ENCODE measurements at regions not wholly inside any gene's neighbourhood (a gene's known extent, or its start where the extent isn't known, plus 50 kb on each side); places are given as distances from the start of the nearest gene placed in this dataset.

GRCh38 chr4:179797738-179798137, 2355.5 kb upstream of the AGA start:
- TF ChIP-seq TAF1 (IDR thresholded peaks at IDR 0.05; ENCODE audit: borderline replicate concordance, low read depth, low read length) (no peak), POLR2A (IDR thresholded peaks at IDR 0.05; ENCODE audit: low read depth, low read length) (no peak), POLR2AphosphoS5 (IDR thresholded peaks at IDR 0.05; ENCODE audit: low read depth, low read length) (no peak)
- DNase-seq (ENCODE audit: insufficient read length) (no peak), FAIRE-seq (no peak)

- FAIRE-seq (no peak), DNase-seq (ENCODE audit: insufficient read length) (no peak)
- no peak for TF ChIP-seq POLR2AphosphoS5 (IDR thresholded peaks at IDR 0.05; ENCODE audit: low read depth, low read length)
- no peak for TF ChIP-seq TAF1 (IDR thresholded peaks at IDR 0.05; ENCODE audit: borderline replicate concordance, low read depth, low read length)
- TF ChIP-seq POLR2A (IDR thresholded peaks at IDR 0.05; ENCODE audit: low read depth, low read length): no peak
Measured at GRCh38 chr4:179803857-179804256, 2361.6 kb upstream of the AGA start.

GRCh38 chr4:179804440-179804839, 2362.2 kb upstream of the AGA start:
- DNase-seq (ENCODE audit: insufficient read length) (no peak), FAIRE-seq (no peak)
- TF ChIP-seq TAF1 (IDR thresholded peaks at IDR 0.05; ENCODE audit: borderline replicate concordance, low read depth, low read length) (no peak), POLR2AphosphoS5 (IDR thresholded peaks at IDR 0.05; ENCODE audit: low read depth, low read length) (no peak), POLR2A (IDR thresholded peaks at IDR 0.05; ENCODE audit: low read depth, low read length) (no peak)

GRCh38 chr4:179817317-179817716, 2375.1 kb upstream of the AGA start:
- DNase-seq (ENCODE audit: insufficient read length) (no peak), FAIRE-seq (no peak)
- TF ChIP-seq POLR2A (IDR thresholded peaks at IDR 0.05; ENCODE audit: low read depth, low read length): no peak
- no peak for TF ChIP-seq POLR2AphosphoS5 (IDR thresholded peaks at IDR 0.05; ENCODE audit: low read depth, low read length)
- no peak for TF ChIP-seq TAF1 (IDR thresholded peaks at IDR 0.05; ENCODE audit: borderline replicate concordance, low read depth, low read length)

GRCh38 chr4:179823342-179823741, 2381.1 kb upstream of the AGA start:
- FAIRE-seq (no peak), DNase-seq (ENCODE audit: insufficient read length) (no peak)
- no peak for TF ChIP-seq POLR2AphosphoS5 (IDR thresholded peaks at IDR 0.05; ENCODE audit: low read depth, low read length)
- TF ChIP-seq POLR2A (IDR thresholded peaks at IDR 0.05; ENCODE audit: low read depth, low read length): no peak
- TF ChIP-seq TAF1 (IDR thresholded peaks at IDR 0.05; ENCODE audit: borderline replicate concordance, low read depth, low read length): no peak

GRCh38 chr4:179831274-179831673, 2389.0 kb upstream of the AGA start:
- FAIRE-seq (no peak), DNase-seq (ENCODE audit: insufficient read length) (no peak)
- TF ChIP-seq POLR2AphosphoS5 (IDR thresholded peaks at IDR 0.05; ENCODE audit: low read depth, low read length) (no peak), POLR2A (IDR thresholded peaks at IDR 0.05; ENCODE audit: low read depth, low read length) (no peak), TAF1 (IDR thresholded peaks at IDR 0.05; ENCODE audit: borderline replicate concordance, low read depth, low read length) (no peak)

- TF ChIP-seq TAF1 (IDR thresholded peaks at IDR 0.05; ENCODE audit: borderline replicate concordance, low read depth, low read length) (no peak), POLR2A (IDR thresholded peaks at IDR 0.05; ENCODE audit: low read depth, low read length) (no peak), POLR2AphosphoS5 (IDR thresholded peaks at IDR 0.05; ENCODE audit: low read depth, low read length) (no peak)
- DNase-seq (ENCODE audit: insufficient read length) (no peak), FAIRE-seq (no peak)
Measured at GRCh38 chr4:179836179-179837075, 2394.2 kb upstream of the AGA start.

- FAIRE-seq (no peak), DNase-seq (ENCODE audit: insufficient read length) (no peak)
- TF ChIP-seq TAF1 (IDR thresholded peaks at IDR 0.05; ENCODE audit: borderline replicate concordance, low read depth, low read length): no peak
- TF ChIP-seq POLR2AphosphoS5 (IDR thresholded peaks at IDR 0.05; ENCODE audit: low read depth, low read length): no peak
Measured at GRCh38 chr4:179843370-179843769, 2399.8 kb upstream of the TENM3 start.

GRCh38 chr4:179855469-179855868, 2387.7 kb upstream of the TENM3 start:
- TF ChIP-seq POLR2AphosphoS5 (IDR thresholded peaks at IDR 0.05; ENCODE audit: low read depth, low read length) (no peak), POLR2A (IDR thresholded peaks at IDR 0.05; ENCODE audit: low read depth, low read length) (no peak), TAF1 (IDR thresholded peaks at IDR 0.05; ENCODE audit: borderline replicate concordance, low read depth, low read length) (no peak)
- DNase-seq (ENCODE audit: insufficient read length) (no peak), FAIRE-seq (no peak)

GRCh38 chr4:179858221-179858620, 2385.0 kb upstream of the TENM3 start:
- TF ChIP-seq TAF1 (IDR thresholded peaks at IDR 0.05; ENCODE audit: borderline replicate concordance, low read depth, low read length) (no peak), POLR2A (IDR thresholded peaks at IDR 0.05; ENCODE audit: low read depth, low read length) (no peak), POLR2AphosphoS5 (IDR thresholded peaks at IDR 0.05; ENCODE audit: low read depth, low read length) (no peak)
- FAIRE-seq (no peak), DNase-seq (ENCODE audit: insufficient read length) (no peak)

- TF ChIP-seq POLR2AphosphoS5 (IDR thresholded peaks at IDR 0.05; ENCODE audit: low read depth, low read length): no peak
- TF ChIP-seq POLR2A (IDR thresholded peaks at IDR 0.05; ENCODE audit: low read depth, low read length): no peak
- TF ChIP-seq TAF1 (IDR thresholded peaks at IDR 0.05; ENCODE audit: borderline replicate concordance, low read depth, low read length): no peak
- FAIRE-seq (no peak), DNase-seq (ENCODE audit: insufficient read length) (peak; percentile 0)
Measured at GRCh38 chr4:179867300-179867878, 2375.8 kb upstream of the TENM3 start.

GRCh38 chr4:179871726-179872125, 2371.5 kb upstream of the TENM3 start:
- DNase-seq (ENCODE audit: insufficient read length): no peak
- no peak for TF ChIP-seq POLR2A (IDR thresholded peaks at IDR 0.05; ENCODE audit: low read depth, low read length)
- no peak for TF ChIP-seq POLR2AphosphoS5 (IDR thresholded peaks at IDR 0.05; ENCODE audit: low read depth, low read length)
- FAIRE-seq: no peak
